GM21367 (cell line): ENCODE measurements at regions not wholly inside any gene's neighbourhood (a gene's known extent, or its start where the extent isn't known, plus 50 kb on each side); places are given as distances from the start of the nearest gene placed in this dataset.
"Not testable (repeated sequence)": the region's sequence is repeated elsewhere in the genome, so short reads cannot be mapped to it uniquely, and the experiment has no call there.

Experiments
- ATAC-seq: cut with Tn5 transposase; IDR thresholded peaks from one replicate; pipeline ENCODE4 v1.9.1; 2021; ENCODE audit not compliant: unreplicated experiment

DNA sequence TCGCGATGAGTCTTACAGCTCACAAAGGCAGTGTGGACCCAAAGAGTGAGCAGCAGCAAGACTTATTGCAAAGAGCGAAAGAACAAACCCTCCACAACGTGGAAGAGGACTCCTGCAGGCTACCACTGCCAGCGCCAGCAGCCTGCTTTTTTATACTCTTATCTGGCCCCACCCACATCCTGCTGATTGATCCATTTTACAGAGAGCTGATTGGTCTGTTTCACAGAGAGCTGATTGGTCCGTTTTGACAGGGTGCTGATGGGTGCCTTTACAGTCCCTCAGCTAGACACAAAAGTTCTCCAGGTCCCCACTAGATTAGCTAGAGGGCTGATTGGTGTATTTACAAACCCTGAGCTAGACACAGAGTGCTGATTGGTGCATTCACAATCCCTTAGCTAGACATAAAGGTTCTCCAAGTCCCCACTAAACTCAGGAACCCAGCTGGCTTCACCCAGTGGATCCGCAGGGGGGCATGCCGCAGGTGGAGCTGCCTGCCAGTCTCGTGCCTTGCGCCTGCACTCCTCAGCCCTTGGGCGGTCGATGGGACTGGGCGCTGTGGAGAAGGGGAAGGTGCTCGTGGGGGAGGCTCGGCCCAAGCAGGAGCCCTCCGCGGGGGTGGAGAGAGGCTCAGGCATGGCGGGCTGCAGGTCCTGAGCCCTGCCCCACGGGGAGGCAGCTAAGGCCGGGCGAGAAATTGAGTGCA lies 75.7 kb downstream of the QDPR start:
- ATAC-seq, result not testable (repeated sequence)

DNA sequence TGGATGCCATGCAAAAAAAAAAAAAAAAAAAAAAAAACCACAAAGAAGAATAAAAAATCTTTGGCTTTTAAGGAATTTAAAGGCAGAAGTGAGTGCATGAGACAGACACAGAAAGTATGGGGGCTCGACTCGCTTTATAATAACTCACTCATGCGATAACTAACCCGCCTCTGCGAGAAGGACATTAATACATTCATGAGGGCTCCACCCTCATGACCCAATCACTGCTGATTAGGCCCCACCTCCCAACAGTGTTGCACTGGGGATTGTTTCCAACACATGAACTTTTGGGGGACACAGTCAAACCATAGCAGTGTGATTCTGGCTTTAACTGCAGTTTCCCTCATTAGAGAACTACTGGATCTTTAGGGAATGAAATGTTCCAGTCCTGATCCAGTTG lies 78.1 kb downstream of the QDPR start:
- no peak for ATAC-seq

DNA sequence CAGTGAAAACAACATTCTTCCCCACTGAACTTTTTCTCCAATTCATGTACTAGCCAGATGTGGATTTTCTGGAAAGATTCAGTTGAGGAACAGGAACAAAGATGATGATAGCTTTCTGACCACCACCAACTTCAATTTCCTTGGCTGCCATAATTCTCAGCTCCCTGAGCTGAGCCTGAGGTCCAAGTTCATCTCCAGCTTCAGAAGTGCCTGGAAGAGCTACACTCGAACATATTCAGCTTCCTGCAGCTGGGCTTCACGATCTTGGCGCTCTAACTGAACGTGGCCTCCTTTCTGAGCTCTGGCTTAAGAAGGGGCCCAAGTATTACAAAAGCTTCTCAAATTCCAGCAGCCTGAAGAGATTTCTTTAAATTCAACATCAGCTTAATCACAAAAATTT lies 83.9 kb downstream of the QDPR start:
- no peak for ATAC-seq

DNA sequence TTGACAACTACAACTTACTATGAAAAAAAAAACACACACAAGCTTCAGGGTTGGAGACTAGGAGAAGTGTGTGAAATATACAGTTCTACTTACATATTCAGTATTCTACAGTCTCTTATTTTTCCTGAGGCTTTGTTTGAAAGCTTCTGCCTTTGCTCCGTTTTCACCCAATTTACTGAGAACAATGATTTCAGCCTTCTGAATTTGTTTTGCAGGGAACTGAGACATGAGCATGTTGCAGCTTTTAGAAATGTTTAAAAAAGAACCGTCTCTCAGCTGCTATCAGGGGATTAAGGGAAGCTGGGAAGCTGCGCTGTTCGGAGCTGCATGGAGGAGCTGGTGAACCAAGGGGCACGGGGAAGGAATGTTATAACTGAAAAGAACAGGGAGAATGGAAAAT lies 85.7 kb downstream of the QDPR start:
- ATAC-seq, result no peak

DNA sequence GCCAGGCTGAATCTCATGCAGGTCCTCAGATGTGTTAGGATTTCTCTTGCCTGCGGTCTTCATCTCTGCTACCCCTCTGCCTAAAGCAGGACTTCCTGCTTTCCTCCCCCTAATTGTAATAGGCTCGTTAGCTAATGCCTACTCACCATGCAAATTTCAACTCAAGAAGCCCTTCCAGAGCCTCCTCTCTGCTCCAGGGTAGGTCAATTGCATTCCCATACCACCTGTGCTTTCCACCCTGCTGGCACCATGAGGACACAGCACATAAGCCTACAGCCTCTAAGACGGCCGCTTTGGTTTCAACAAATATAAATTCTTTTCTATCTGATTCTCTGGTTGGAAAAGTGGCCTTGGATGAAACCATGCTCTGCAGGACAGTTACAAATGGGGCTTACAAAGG lies 93.9 kb downstream of the QDPR start:
- no peak for ATAC-seq

DNA sequence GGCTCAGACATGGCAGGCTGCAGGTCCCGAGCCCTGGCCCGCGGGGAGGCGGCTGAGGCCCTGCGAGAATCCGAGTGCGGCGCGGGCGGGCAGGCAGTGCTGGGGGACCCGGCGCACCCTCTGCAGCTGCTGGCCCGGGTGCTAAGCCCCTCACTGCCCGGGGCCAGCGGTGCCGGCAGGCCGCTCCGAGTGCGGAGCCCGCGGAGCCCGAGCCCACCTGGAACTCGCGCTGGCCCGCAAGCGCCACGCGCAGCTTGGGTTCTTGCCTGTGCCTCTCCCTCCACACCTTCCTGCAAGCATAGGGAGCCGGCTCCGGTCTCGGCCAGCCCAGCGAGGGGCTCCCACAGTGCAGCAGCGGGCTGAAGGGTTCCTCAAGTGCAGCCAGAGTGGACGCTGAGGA lies 97.5 kb downstream of the QDPR start:
- ATAC-seq, result no peak

DNA sequence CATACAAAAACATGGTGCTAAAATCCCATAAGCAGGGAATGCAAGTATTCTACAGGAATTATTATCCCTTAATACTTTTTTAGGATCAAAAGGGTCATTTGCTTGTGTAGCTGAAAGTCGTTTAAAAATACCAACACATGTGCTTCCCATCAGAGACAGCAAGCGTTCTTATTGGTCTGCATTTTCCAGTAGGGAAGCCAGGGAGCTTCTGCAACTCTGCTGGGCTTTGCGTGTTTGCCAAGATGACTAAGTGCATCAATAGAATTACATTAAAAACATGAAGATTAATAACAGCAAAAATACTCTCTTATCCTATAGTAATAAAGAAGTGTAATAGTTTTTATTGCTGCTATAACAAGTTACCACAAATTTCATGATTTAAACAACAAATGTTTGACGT lies 111.2 kb downstream of the QDPR start:
- no peak for ATAC-seq

DNA sequence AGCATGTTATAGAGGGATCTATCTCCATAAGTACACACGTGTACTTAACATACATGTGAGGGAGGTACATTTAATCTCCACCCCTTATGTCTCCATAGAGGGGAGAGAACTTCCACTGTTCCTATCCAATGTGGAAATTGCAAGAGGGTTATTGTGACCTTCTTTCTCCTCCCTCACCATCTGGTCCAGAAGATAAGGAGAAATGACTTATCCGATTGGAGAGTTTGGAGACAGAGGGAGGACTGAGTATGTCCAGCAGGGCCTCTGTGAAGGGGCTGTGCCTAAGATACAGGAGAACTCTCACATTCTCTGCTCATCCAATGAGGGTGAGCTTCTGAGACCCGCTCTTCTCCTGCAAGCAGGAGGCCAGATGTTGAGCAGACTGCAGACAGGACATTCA lies 113.1 kb downstream of the QDPR start:
- no peak for ATAC-seq

DNA sequence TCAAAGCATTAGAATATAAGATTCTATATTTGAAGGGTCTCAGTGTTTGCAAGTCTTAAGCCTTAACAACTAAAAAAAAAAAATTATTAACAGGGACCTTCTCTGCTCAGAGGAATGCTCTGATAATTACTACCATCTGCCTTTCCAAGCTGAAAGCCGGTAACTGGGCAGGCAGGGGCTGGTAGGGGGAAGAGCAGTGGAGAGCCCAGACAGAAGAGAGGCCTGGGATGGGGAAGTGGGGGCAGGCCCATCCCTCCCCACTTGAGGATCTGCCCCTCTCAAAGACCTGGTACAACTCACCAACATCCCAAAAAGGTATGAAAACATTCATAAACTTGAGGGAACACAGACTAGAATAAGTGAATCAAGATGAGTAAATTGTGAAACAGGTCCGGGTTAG lies 113.9 kb downstream of the QDPR start:
- no peak for ATAC-seq

DNA sequence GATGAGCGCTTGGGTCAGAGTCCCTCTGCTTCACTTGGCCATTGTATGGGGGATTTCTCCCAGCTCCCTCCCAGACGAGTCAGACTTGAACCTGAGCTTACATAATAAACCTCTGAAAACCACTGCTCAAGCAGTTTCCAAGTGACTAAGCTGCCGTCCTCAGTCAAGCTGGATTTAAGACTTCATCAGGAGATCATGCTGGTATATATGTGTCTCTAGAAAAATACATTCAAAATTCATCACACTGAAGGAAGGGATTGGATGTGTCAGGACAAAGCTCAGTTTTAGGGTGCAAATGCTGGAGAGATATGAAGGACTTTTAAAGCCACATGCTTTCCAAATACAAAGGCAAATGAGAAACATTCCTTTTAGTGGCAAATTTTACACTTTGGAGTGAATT lies 114.3 kb downstream of the QDPR start:
- ATAC-seq, result no peak

DNA sequence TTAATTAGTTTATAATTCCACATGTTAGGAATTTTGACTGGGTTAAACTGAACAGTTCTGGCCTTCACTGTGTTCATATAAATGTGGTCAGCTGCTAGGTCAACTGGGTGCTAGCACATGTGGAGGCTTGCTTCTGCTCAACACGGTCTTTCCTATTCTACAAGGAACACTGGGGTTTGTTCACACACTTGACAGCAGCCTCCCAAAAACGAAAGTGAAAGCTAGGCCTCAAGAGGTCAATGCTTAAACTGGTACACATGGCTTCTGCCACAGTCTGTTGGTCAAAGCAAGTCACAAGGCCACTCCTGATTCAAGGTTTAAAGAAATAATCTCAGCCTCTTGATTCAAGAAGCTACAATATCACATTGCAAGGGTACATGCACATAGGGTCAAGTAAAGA lies 126.5 kb downstream of the QDPR start:
- peak; percentile 71 for ATAC-seq

DNA sequence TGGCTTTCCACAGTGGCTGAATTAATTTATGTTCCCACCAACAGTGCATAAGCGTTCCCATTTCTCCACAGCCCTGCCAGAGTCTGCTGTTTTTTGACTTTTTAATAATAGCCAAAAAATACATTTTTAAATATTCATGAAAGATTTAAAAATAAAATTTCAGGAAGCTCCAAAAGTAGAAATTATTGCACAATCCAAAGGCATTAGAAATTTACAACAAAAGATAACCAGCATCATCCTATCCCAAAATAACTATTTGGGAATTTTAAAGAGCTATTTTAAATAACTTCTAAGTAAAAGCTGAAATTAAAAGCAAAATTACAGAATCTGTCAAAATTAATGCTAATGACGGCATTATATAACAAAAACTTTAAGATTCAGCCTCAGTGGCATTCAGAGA lies 131.5 kb downstream of the QDPR start:
- ATAC-seq, result no peak

DNA sequence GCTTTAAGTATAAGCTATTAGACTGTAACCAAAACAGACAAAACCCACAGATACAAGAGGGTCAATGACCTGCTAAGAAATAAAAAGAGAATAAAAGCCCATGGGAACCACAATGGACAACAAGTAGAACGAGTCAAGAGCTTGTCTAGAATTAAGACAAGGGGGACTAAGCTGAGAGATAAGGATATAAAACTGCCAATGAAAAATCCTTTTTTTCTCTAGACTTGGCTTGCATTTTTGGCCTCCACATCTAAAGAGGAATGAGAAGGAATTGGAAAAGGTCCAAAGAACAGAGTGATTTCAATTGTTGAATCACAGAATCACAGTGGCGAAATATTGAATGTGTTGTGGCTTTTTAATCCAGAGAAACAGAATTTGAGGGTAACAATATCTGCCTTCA lies 135.7 kb downstream of the QDPR start:
- no peak for ATAC-seq

DNA sequence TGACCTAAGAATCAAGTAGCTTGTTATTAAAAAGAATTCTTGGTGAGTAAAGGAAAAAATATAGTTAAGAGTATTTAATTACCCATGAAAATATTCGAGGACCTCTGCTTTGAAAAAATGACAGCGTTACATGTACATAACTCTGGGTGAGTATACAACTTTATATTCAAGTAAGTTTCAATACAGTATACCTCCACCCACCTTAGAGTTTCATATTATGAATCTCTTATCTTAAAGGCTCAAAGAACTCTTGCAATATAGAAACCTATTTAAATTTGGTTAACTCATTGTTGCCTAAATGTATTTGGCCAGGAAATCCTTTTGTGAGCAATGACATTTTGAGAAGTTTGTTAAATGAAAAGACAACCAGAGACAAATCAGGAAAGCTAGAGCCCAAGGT lies 138.2 kb downstream of the QDPR start:
- no peak for ATAC-seq

DNA sequence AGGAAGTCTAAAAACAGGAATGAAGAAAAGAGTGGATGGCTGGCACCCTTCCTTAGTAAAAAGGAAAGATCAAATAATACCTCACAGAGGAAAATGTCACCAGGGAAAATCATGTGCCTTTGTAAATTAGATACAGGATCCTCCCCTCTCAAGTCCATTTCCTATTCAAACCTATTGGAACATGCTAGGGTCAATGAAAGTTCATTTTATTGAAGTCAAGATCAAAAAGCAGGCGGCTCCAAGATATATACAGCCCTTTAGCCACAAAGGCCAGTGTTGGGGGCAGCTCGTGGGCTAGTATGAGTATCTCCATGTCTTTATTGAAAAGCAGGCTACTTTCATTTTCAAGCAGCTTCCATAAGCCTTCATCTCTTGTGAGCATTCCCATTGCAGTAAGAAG lies 141.1 kb downstream of the QDPR start:
- ATAC-seq, result no peak

DNA sequence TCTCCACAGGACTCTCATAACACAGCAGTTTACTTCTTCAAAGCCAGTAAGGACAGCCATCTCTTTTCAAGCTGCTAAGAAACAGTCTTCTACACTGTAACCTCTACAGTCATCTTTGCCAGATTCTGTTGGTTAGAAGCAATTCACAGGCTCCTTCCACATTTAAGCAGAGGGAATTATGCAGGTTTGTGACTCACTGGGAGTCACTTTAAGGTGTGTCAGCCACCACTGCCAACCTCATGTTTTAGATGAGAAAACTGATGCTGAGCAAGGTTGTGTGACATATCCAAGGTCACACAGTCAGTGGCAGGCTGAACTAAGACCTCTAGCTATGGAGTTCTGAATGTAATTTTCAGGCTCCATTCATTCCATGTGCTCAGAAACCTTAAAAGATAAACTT lies 143.5 kb downstream of the QDPR start:
- no peak for ATAC-seq

DNA sequence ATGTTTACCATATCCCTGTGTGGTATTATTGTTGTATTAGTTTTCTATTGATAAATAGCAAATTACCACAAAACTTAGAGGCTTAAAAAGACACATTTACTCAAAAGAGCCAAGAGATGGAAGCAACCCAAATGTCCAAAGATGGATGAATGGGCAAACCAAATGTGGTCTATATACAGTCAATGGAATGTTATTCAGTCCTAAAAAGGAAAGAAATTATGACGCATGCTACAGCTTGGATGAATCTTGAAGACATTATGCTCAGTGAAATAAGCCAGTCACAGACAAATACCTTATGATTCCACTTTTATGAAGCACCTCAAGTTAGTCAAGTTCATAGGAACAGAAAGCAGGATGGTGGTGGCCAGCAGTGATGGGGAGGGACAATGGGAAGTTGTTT lies 144.7 kb downstream of the QDPR start:
- no peak for ATAC-seq

DNA sequence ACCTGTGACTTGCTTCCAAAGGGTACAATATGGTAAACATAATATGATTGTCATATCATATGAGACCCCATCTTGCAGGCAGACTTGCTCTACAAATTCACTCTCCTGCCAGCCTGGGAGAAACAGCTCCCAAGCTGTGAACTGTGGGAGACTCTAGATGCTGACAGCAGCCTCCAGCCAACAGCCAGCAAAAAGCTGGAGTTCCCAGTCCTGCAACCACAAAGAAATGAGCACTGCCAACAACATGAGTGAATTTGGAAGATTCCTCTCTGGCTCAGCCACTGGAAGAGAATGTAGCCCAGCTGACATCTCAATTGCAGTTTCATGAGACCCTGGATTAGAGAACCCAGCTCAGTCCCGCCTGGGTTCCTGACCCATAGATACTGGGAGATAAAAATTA lies 145.4 kb downstream of the QDPR start:
- ATAC-seq, result no peak

DNA sequence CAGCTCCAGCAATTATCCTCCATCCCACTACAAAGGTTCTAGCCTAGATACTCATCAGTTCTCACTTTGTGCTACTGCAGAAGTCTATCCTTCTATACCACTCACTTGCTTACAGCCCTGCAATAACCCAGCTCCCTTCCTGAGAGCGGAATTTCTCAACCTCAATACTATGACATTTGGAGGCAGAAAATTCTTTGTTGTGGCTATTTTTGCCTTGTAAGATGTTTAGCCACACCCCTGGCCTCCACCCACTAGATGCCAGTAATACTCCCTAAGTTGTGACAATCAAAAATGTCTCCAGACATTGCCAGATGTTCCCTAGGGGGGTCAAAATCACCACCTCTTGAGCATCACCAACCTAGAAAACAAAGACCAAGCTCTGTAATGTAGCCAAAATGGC lies 149.5 kb downstream of the QDPR start:
- no peak for ATAC-seq

DNA sequence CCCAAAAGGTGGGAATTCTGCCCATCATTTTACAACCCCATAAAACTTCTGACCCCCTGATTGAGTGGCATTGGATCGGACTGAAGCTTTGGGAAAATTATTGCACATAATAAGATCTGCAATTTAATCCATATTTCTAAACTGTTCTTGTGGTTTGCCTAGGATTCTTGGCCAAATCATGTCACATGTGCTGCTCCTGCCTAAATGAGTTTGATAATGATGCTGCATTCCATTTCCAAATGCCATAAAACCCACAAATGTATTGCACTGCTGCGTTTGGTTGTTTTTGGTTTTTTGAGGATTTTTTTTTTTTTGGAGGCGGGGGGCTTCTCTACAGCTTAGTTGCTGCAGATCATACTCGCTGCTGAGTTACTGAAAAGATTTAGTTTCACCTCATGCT lies 153.6 kb downstream of the QDPR start:
- no peak for ATAC-seq

DNA sequence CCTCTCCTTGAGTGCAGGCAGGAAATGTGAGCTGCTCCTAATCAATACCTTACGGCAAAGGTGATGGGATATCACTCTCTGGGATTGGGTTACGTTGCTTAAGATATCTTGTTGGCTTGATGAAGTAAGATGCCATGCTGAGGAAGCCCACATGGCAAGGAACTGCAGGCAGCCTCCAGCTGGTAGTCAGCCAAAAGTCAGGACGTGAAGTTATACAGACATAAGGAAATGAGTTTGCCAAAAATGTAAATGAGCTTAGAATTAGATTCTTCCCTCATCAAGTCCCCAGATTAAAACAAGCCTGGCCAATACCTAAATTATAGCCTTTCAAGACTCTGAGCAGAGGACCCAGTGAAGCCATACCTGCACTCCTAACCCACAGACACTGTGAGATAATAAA lies 155.0 kb downstream of the QDPR start:
- ATAC-seq, result no peak

DNA sequence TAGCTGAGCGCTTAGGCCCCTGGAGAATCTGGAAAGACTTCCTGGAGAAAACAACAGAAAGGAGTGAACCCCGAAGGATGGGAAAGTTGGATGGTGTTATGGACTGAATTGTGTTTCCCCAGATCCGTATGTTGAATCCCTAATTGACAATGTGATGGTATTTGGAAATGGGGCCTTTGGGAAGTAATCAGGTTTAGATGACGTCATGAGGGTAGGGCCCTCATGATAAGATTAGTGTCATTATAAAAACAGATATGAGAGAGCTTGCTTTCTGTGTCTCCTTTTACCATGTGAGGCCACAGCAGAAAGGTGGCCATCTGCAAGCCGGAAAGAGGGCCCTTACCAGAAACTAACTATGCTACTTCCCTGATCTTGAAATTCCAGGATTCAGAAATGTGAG lies 159.5 kb downstream of the QDPR start:
- ATAC-seq, result no peak

DNA sequence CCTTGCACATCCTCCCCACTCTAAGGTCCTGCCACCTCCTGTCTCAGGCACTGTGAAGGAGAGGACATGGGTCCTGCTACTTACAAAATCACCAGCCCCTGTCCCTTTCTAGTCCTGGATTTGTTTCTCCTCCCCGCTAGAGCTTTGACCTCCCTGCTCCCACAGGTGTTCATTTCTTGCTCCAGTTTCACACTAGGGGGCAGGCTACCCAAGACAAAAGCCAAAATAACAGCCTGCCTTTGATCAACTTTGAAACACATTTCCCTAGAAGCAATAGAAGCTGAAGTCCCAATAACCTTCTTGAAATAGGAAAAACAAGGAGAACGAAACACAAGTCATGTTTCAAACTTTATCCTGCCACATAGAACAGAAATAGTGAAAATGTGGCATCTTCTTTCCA lies 164.4 kb downstream of the QDPR start:
- peak; percentile 51 for ATAC-seq

DNA sequence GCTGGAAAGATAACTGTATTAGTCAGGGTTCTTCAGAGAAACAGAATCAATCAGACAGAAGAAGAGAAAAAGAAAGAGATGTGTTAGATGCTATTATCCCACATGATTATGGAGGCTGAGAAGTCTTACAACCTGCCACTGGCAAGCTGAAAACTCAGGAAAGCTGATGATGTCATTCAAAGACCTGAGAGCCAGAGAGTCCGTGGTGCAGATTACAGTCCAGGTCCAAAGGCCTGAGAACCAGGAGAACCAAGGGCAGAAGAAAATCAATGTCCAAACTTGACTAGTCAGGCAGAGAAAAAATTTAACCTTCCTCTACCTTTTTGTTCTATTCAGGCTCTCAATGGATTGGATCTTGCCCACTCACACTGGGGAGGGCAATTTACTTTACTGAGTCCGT lies 172.5 kb downstream of the QDPR start:
- ATAC-seq, result no peak
